Ishikawa (cell line): ENCODE measurements at regions not wholly inside any gene's neighbourhood (a gene's known extent, or its start where the extent isn't known, plus 50 kb on each side); places are given as distances from the start of the nearest gene placed in this dataset.

Source experiments
- CEBPB ChIP-seq: IDR thresholded peaks from 2 replicates; pipeline ENCODE4 v1.6.1; 2012
- CREB1 ChIP-seq: IDR thresholded peaks from 2 replicates; pipeline ENCODE4 v1.6.1; 2012; ENCODE audit warnings: low read depth
- EGR1 ChIP-seq: IDR thresholded peaks from 2 replicates; pipeline ENCODE4 v1.6.1; 2012
- EP300 ChIP-seq: IDR thresholded peaks from 2 replicates; pipeline ENCODE4 v1.6.1; 2012; ENCODE audit warnings: borderline replicate concordance
- MAX ChIP-seq: IDR thresholded peaks from 2 replicates; pipeline ENCODE4 v1.6.1; 2012
- NFIC ChIP-seq: IDR thresholded peaks from 2 replicates; pipeline ENCODE4 v1.6.1; 2012
- REST ChIP-seq: IDR thresholded peaks from 2 replicates; pipeline ENCODE4 v1.6.1; 2012; ENCODE audit warnings: low read depth, mild to moderate bottlenecking
- TAF1 ChIP-seq: IDR thresholded peaks from 2 replicates; pipeline ENCODE4 v1.6.1; 2012; ENCODE audit warnings: low read depth, mild to moderate bottlenecking
- TCF12 ChIP-seq: IDR thresholded peaks from 2 replicates; pipeline ENCODE4 v1.6.1; 2012; ENCODE audit warnings: low read depth
- USF1 ChIP-seq: IDR thresholded peaks from 2 replicates; pipeline ENCODE4 v1.6.1; 2012
- YY1 ChIP-seq: IDR thresholded peaks from 2 replicates; pipeline ENCODE4 v1.6.1; 2012; ENCODE audit warnings: low read depth
- ZBTB7A ChIP-seq: IDR thresholded peaks from 2 replicates; pipeline ENCODE4 v1.6.1; 2012; ENCODE audit warnings: low read depth

- no peak for TF ChIP-seq CEBPB
- TF ChIP-seq EP300 = no peak
- no peak for TF ChIP-seq USF1
- no peak for TF ChIP-seq REST
- no peak for TF ChIP-seq CREB1
- TF ChIP-seq EGR1 = no peak
- no peak for TF ChIP-seq YY1
- no peak for TF ChIP-seq NFIC
- TF ChIP-seq ZBTB7A = no peak
- no peak for TF ChIP-seq MAX
- TF ChIP-seq TAF1 = no peak
- no peak for TF ChIP-seq TCF12
These were observed 410.1 kb upstream of the LYPLAL1 start for GRCh38 chr1:218763538-218763937.
